ENCODE measurements at regions not wholly inside any gene's neighbourhood (a gene's known extent, or its start where the extent isn't known, plus 50 kb on each side); places are given as distances from the start of the nearest gene placed in this dataset.

- no peak for DNase-seq (ENCODE audit: low spot score)
Measured at GRCh38 chr13:88544836-88545235, 873.7 kb downstream of the SLITRK5 start.

GRCh38 chr13:88552966-88553365 lies 881.8 kb downstream of the SLITRK5 start:
- DNase-seq (ENCODE audit: low spot score) = no peak
- no peak for FAIRE-seq

More at GRCh38 chr13:88544836-88545235, 873.7 kb downstream of the SLITRK5 start:
- no peak for FAIRE-seq

- no peak for DNase-seq (ENCODE audit: low spot score)
- no peak for FAIRE-seq
Measured at GRCh38 chr13:88565566-88565965, 894.4 kb downstream of the SLITRK5 start.

- FAIRE-seq = no peak
Measured at GRCh38 chr13:88585861-88586260, 914.7 kb downstream of the SLITRK5 start.

GRCh38 chr13:88586263-88586662 lies 915.1 kb downstream of the SLITRK5 start:
- DNase-seq (ENCODE audit: low spot score) (no peak), FAIRE-seq (no peak)

More at GRCh38 chr13:88585861-88586260, 914.7 kb downstream of the SLITRK5 start:
- no peak for DNase-seq (ENCODE audit: low spot score)

- FAIRE-seq (no peak), DNase-seq (ENCODE audit: low spot score) (no peak)
Measured at GRCh38 chr13:88590574-88590973, 919.4 kb downstream of the SLITRK5 start.

GRCh38 chr13:88592105-88592504 lies 920.9 kb downstream of the SLITRK5 start:
- no peak for DNase-seq (ENCODE audit: low spot score)
- no peak for FAIRE-seq

- no peak for FAIRE-seq
- no peak for DNase-seq (ENCODE audit: low spot score)
Measured at GRCh38 chr13:88601949-88602348, 930.8 kb downstream of the SLITRK5 start.

- FAIRE-seq = no peak
- DNase-seq (ENCODE audit: low spot score) = no peak
Measured at GRCh38 chr13:88602786-88603777, 931.9 kb downstream of the SLITRK5 start.

GRCh38 chr13:88617176-88617575 lies 946.0 kb downstream of the SLITRK5 start:
- DNase-seq (ENCODE audit: low spot score) (no peak), FAIRE-seq (no peak)

- no peak for DNase-seq (ENCODE audit: low spot score)
- FAIRE-seq = no peak
Measured at GRCh38 chr13:88622362-88622973, 951.3 kb downstream of the SLITRK5 start.

GRCh38 chr13:88623150-88623549 lies 952.0 kb downstream of the SLITRK5 start:
- no peak for DNase-seq (ENCODE audit: low spot score)
- no peak for FAIRE-seq

GRCh38 chr13:88627071-88627470 lies 955.9 kb downstream of the SLITRK5 start:
- FAIRE-seq = no peak
- no peak for DNase-seq (ENCODE audit: low spot score)

GRCh38 chr13:88628882-88629281 lies 957.7 kb downstream of the SLITRK5 start:
- DNase-seq (ENCODE audit: low spot score) (no peak), FAIRE-seq (no peak)

- no peak for DNase-seq (ENCODE audit: low spot score)
- no peak for FAIRE-seq
Measured at GRCh38 chr13:88637935-88638334, 966.8 kb downstream of the SLITRK5 start.

GRCh38 chr13:88643233-88643632 lies 972.1 kb downstream of the SLITRK5 start:
- DNase-seq (ENCODE audit: low spot score) (no peak), FAIRE-seq (no peak)

- FAIRE-seq (no peak), DNase-seq (ENCODE audit: low spot score) (no peak)
Measured at GRCh38 chr13:88648598-88649373, 977.6 kb downstream of the SLITRK5 start.

GRCh38 chr13:88649855-88650254 lies 978.7 kb downstream of the SLITRK5 start:
- no peak for FAIRE-seq

GRCh38 chr13:88651531-88651930 lies 980.4 kb downstream of the SLITRK5 start:
- no peak for FAIRE-seq

More at GRCh38 chr13:88649855-88650254, 978.7 kb downstream of the SLITRK5 start:
- no peak for DNase-seq (ENCODE audit: low spot score)

GRCh38 chr13:88656751-88657150 lies 985.6 kb downstream of the SLITRK5 start:
- DNase-seq (ENCODE audit: low spot score) (no peak), FAIRE-seq (no peak)

More at GRCh38 chr13:88651531-88651930, 980.4 kb downstream of the SLITRK5 start:
- no peak for DNase-seq (ENCODE audit: low spot score)

- DNase-seq (ENCODE audit: low spot score) (no peak), FAIRE-seq (no peak)
Measured at GRCh38 chr13:88670509-88670908, 999.3 kb downstream of the SLITRK5 start.

GRCh38 chr13:88674841-88675240 lies 1003.7 kb downstream of the SLITRK5 start:
- no peak for FAIRE-seq

More at GRCh38 chr13:88674841-88675240, 1003.7 kb downstream of the SLITRK5 start:
- DNase-seq (ENCODE audit: low spot score) = no peak

Data from RCC 7860 (cell line).